ENCODE measurements at regions not wholly inside any gene's neighbourhood (a gene's known extent, or its start where the extent isn't known, plus 50 kb on each side); places are given as distances from the start of the nearest gene placed in this dataset.

DNA sequence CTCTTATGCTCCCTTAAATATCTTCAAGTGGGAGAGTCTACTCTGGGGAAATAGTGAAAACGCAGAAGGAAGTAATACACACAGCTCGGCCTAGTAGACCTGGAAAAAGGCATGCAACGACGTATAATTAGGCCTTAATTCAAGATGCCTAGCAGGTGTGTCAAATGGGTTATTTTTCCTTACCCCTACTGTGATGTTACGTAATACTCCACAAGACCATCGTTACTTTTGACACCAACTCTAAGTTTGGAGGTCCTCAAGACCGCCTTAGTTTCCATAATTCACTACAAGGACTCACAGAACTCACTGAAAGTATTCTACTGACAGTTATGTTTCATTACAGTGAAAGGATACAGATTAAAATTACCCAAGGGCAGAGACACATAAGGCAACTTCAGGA, 1024.3 kb upstream of the MAP3K7 start:
- TF ChIP-seq EZH2 (optimal IDR thresholded peaks at IDR 0.05; ENCODE audit: low read depth, low read length) = no peak
- TF ChIP-seq, protein P1, sequence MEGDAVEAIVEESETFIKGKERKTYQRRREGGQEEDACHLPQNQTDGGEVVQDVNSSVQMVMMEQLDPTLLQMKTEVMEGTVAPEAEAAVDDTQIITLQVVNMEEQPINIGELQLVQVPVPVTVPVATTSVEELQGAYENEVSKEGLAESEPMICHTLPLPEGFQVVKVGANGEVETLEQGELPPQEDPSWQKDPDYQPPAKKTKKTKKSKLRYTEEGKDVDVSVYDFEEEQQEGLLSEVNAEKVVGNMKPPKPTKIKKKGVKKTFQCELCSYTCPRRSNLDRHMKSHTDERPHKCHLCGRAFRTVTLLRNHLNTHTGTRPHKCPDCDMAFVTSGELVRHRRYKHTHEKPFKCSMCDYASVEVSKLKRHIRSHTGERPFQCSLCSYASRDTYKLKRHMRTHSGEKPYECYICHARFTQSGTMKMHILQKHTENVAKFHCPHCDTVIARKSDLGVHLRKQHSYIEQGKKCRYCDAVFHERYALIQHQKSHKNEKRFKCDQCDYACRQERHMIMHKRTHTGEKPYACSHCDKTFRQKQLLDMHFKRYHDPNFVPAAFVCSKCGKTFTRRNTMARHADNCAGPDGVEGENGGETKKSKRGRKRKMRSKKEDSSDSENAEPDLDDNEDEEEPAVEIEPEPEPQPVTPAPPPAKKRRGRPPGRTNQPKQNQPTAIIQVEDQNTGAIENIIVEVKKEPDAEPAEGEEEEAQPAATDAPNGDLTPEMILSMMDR (IDR thresholded peaks at IDR 0.05; ENCODE audit: low read length) = no peak

Data from MM.1S (cell line).